ENCODE measurements at regions not wholly inside any gene's neighbourhood (a gene's known extent, or its start where the extent isn't known, plus 50 kb on each side); places are given as distances from the start of the nearest gene placed in this dataset.

DNA sequence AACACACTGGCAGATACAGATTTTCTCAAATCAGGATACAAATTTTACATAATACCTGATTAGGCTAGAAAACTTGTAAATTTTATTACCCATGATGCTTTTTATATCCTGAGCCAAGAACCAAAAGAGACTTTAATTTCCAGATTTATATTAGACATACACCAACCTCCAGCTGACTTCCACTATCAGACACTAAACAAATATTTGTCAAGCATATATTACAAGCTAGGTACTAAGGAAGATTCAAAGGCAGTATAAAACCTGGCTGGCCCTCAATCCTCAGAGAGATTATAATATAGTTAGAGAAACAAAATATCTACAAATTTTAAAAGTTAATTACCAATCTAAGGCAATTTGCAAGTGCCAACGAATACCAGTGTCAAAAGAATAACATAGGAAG, 357.8 kb upstream of the F9 start:
- TF ChIP-seq, protein P1, sequence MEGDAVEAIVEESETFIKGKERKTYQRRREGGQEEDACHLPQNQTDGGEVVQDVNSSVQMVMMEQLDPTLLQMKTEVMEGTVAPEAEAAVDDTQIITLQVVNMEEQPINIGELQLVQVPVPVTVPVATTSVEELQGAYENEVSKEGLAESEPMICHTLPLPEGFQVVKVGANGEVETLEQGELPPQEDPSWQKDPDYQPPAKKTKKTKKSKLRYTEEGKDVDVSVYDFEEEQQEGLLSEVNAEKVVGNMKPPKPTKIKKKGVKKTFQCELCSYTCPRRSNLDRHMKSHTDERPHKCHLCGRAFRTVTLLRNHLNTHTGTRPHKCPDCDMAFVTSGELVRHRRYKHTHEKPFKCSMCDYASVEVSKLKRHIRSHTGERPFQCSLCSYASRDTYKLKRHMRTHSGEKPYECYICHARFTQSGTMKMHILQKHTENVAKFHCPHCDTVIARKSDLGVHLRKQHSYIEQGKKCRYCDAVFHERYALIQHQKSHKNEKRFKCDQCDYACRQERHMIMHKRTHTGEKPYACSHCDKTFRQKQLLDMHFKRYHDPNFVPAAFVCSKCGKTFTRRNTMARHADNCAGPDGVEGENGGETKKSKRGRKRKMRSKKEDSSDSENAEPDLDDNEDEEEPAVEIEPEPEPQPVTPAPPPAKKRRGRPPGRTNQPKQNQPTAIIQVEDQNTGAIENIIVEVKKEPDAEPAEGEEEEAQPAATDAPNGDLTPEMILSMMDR (IDR thresholded peaks at IDR 0.05; ENCODE audit: control extremely low read depth in 1 of 3, insufficient read depth in 1 of 3, low read depth in 1 of 3, low read length in 3 of 3): no peak
- TF ChIP-seq TAF1 (IDR thresholded peaks at IDR 0.05; ENCODE audit: low read depth, low read length): no peak
